HuH-7 (cell line): ENCODE measurements at regions not wholly inside any gene's neighbourhood (a gene's known extent, or its start where the extent isn't known, plus 50 kb on each side); places are given as distances from the start of the nearest gene placed in this dataset.

Experiments used
- DNase-seq: peaks from one replicate; pipeline ENCODE4 v3.0.0; 2011; ENCODE audit warnings: low spot score

DNA sequence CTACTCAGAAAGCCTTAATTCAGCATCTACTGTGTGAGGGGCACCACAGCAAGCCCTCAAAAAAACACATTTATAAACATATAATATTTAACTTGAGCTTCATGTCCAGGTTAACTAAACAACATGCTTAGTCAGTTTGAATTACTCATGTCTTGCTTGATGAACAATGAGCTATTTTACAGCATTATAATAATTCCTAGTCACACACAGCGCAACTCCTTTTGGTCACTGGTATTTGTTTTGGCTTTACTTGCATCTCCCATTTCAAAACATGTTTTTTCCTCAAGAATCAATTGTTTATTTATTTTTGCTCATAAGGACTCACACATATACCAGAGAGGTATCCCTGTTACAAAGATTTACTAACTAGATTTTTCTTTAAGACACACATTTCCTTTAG is 616.7 kb upstream of the DAB2 start:
- no peak for DNase-seq

GRCh38 chr5:40037713-40038112 is 612.9 kb upstream of the DAB2 start:
- peak; percentile 50 for DNase-seq

DNA sequence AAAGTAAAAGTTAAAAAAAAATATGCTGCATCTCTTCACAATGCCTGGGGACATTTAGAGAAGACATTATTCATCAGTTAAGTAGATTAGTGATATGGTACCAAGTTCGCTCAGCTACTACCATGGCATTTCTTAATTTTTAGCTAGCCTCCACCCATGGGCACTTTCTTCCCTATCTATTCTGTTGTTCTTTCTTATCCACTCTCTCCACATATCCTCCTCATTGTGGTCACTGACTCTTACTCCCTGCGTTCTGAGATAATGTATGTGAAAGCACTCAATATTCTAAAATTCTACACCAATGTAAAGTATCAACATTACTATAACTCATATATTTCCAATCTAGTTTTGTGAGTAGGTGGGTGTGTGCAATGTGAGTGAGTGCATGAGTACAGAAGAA is 609.7 kb upstream of the DAB2 start:
- DNase-seq: no peak

DNA sequence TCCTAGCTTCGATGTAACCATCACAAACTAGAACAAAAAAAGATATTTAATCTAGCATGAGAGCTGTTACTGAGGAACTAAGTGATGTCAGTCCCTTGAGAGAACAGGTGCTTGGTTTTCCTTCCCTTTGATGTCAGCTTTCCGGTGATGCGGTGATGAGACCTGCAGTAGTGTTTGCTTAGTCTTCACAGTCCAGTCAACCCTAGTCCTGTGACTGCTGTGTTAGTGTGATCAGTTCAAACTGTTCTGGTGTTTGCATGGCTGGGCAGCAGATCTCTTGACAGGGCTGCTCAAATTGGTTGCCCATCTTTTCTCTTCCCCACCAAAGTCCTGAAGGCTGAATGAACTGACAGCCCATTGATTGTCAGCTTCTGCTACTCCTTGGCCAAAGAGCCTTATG is 608.6 kb upstream of the DAB2 start:
- no peak for DNase-seq

DNA sequence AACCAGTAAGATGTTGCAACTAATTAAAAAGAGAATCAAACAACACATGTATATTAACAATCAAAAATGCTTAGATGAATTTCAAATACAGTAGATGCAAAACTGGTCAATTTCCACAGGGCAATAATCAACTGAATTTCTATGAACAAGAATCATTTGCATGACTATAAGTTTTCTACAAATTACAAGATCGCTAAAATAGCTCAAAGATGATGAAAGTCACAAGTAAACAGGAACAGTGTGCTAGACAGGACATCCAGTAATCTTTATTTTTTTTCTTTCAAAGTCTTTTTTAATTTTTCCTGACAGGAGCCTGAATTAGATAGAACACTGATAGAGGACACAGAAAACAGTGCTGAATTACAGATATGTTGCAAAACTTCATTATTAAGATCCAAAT is 608.2 kb upstream of the DAB2 start:
- no peak for DNase-seq

GRCh38 chr5:40030661-40031060 is 605.9 kb upstream of the DAB2 start:
- no peak for DNase-seq

DNA sequence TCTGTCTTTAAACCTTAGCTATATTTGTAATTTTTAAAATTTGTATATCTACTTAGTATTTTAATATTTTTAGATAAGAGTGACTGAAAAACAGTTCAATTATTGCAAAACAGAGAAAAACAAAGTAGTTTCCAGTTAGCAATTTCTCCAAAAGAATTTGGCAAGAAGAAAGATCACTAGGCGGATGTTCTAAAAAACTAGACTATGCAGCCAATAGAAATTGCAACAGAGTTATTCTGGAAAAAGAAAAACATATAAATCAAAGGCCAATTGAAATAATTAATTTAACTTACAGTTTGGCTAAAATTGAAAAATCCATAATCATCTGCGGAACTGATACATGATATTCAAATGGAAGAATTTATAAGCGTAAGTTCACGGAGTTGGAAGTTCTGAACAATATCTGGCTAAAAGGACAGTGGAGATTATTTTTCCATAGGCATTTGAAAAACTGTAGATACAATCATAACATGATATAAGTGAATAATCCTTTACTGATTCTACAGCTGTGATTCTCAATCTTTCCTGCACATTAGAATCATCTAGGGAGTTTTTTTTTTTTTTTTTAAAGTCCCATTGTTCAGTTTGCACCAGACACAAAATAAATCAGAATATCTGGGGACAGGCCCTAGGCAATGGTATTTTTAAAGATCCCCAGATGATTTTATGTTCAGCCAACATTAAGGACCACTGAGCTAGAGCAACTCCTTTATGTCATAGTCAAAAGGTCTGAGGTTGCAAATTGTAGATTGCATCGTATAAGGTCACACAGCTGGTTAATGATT is 605.1 kb upstream of the DAB2 start:
- no peak for DNase-seq

DNA sequence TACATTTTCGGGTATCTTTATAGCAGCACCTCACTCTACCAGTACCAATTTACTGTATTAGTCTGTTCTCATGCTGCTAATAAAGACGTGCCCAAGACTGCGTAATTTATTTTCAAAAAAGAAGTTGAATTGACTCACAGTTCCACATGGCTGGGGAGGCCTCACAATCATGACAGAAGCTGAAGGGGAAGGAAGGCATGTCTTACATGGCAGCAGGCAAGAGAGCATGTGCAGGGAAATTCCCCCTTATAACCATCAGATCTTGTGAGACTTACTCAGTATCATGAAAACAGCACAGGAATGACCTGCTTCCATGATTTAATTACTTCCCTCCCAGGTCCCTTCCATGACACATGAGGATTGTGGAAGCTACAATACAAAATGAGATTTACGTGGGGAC is 602.6 kb upstream of the DAB2 start:
- DNase-seq: no peak

GRCh38 chr5:40025586-40025985 is 600.8 kb upstream of the DAB2 start:
- no peak for DNase-seq

- DNase-seq: no peak
These were observed 597.3 kb upstream of the DAB2 start for GRCh38 chr5:40022057-40022456.

GRCh38 chr5:40021007-40021406 is 596.2 kb upstream of the DAB2 start:
- no peak for DNase-seq

GRCh38 chr5:40017918-40018317 is 593.1 kb upstream of the DAB2 start:
- no peak for DNase-seq

- no peak for DNase-seq
These were observed 592.4 kb upstream of the DAB2 start for GRCh38 chr5:40017135-40017534.

GRCh38 chr5:40010436-40010835 is 585.7 kb upstream of the DAB2 start:
- no peak for DNase-seq

- DNase-seq: no peak
These were observed 581.5 kb upstream of the DAB2 start for GRCh38 chr5:40006260-40006659.

DNA sequence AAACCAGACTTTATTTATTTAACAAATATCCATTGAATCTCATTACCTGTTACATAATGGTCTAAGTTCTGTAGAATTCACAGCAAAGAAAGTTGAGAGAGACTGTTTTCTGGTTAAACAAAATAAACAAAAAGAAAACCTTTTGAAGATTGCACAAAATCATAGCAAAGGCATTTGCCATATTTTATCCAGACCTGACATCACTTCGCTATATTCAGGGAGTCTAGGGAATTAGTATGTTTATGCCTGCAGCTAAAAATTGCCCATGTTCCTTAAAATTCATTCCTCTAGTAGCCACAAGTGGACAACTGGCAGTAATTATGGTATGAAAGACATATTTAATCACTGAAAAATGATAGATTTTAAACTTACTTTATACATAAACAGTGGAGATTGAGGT is 577.0 kb upstream of the DAB2 start:
- no peak for DNase-seq

DNA sequence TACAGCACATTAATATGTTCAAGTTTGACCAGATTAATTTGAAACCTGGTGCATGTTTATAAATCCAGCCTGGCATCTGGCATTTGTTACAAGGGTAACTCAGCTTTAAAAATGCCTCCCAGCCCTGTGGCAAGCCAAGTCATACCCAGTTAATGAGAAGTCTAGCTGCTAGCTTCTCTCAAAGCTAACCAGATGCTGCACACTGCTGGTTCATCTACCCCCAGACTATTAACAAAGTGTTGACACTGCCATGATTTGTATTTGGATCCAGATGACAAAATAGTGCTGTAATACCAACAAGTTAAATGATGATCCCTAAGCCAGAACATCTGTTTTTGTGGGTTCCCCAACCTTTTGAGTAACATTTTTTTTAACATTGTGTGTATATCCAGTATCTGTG is 573.7 kb upstream of the DAB2 start:
- no peak for DNase-seq

- DNase-seq: no peak
These were observed 571.2 kb upstream of the DAB2 start for GRCh38 chr5:39995990-39996389.

DNA sequence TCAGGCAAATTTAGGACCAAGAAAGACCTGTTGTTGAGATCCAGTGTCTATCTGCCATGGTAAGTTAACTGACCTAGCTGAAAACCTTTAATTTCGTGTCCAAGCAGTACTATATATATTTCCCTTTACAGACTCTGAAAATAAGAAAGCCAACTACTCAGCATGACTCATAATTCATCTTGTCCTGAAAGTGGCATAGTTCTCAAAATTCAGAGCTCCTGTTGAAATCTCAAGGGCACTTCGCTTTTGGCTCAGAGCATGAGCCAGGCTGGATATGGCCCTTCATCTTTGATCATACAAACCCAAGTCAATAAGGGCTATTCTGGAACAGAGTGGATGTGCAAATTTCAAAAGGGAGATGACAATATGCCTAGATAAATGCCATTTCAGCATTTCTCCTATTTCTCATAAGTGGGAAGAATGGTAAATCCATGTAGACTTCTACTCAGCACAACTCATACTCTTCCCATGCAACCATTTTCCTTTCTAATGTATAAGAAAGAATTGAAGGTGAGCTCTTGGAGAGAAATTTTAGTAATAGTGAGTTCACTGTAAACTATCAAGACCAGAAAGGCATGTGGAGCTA is 567.9 kb upstream of the DAB2 start:
- DNase-seq: no peak

GRCh38 chr5:39986614-39987013 is 561.8 kb upstream of the DAB2 start:
- no peak for DNase-seq

DNA sequence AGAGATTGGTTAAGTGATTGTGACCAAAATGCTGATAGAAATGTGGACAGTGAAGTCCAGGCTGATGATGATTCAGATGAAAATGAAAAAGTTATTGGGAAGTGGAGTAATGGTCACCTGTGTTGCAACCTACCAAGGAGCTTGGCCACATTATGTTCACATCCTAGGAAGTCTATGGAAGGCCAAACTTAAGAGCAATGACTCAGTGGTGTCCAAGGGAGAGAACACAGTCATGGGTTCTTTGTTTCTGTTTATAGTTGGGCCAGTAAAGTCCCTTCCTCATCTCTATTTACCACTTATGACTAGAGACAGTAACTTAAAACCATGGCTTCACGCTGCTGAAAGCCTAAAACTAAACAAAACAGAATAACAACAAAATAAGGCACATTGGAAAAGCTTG is 555.3 kb upstream of the DAB2 start:
- DNase-seq: no peak

DNA sequence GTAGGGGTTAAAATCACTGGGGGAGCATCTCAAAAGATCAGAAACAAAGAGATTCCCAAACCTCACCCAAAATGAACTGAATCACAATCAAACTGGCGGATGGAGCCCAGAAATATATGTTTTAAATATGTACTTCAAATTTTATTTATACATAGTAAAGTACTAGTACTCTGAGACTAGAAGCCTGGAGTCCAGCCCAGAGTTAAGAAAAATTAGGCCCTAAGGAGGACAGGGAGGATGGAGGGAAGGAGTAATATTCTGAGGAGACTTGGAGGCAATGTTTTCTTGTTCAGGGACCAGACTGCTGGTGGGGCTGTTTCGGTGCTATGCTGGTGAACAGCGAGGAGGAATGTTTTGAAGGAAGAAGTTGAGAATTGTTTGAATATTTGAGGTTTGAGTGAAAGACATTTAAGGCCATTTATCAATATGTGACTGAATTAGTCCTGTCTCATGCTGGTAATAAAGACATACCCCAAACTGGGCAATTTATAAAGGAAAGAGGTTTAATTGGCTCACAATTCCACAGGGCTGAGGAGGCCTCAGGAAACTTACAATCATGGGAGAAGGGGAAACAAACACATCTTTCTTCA is 552.4 kb upstream of the DAB2 start:
- DNase-seq: no peak

DNA sequence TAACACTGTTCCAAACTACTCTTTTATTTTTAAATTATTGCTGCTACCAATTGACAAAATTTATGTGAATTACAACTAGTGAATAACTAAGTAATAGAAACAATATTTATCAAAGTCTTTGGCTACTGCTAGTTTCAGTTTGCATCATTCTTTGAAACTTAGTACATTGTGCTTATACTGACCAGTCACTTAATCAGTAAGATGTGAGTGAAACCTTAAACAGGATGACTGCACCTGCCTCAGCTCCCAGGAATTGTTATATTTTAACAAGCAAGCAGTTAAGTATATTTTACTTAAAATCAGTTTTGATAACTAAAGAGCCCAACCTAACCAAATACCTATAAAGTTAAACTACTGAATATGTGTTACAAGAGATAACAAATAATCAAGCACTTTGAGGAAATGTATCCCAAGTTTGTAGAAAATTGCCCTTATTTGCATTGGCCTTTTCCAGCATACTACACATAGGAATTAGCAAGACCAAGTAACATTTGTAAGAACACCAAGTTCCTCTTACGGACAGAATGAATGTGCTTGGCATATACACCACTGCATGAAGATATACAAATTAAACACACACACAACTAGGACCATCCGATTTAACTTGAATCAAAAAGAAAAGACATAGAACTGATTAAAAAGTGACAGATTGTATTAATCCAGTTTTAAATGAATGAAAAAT is 545.5 kb upstream of the DAB2 start:
- DNase-seq: no peak
